ENCODE measurements at regions not wholly inside any gene's neighbourhood (a gene's known extent, or its start where the extent isn't known, plus 50 kb on each side); places are given as distances from the start of the nearest gene placed in this dataset.

- no peak for DNase-seq
- Mint-ChIP-seq H3K4me3 (no peak overlapping the region), H3K27me3 (no peaks in the 10 kb centered on the region), H3K27ac (no peak overlapping the region), H3K36me3 (no peaks in the 10 kb centered on the region), H3K4me1 (no peaks in the 10 kb centered on the region), H3K9me3 (peaks cover 7 to 10% of the 10 kb centered on the region in 2 donors)
- ATAC-seq (replicated peaks), result no peak
These were observed 2832.9 kb upstream of the PCDH20 start for GRCh38 chr13:64248371-64249065.

- no peak overlapping the region for H3K27ac Mint-ChIP-seq
- H3K36me3 Mint-ChIP-seq, result no peaks in the 10 kb centered on the region
- peaks cover 2 to 3% of the 10 kb centered on the region in 2 donors for H3K9me3 Mint-ChIP-seq
- H3K4me1 Mint-ChIP-seq, result no peaks in the 10 kb centered on the region
- H3K4me3 Mint-ChIP-seq, result no peak overlapping the region
- no peak for ATAC-seq (replicated peaks)
- H3K27me3 Mint-ChIP-seq, result no peaks in the 10 kb centered on the region
- no peak for DNase-seq
These were observed 2823.7 kb upstream of the PCDH20 start for GRCh38 chr13:64239372-64239771.

- ATAC-seq (replicated peaks), result no peak
- Mint-ChIP-seq H3K4me3 (no peak overlapping the region), H3K4me1 (no peaks in the 10 kb centered on the region), H3K27me3 (no peaks in the 10 kb centered on the region), H3K9me3 (peaks cover 0 to 3% of the 10 kb centered on the region in 2 donors), H3K27ac (no peak overlapping the region), H3K36me3 (no peaks in the 10 kb centered on the region)
- DNase-seq, result no peak
These were observed 2818.6 kb upstream of the PCDH20 start for GRCh38 chr13:64234255-64234654.

GRCh38 chr13:64223016-64223415, 2807.4 kb upstream of the PCDH20 start:
- Mint-ChIP-seq H3K4me1 (no peaks in the 10 kb centered on the region), H3K9me3 (peaks cover 3 to 8% of the 10 kb centered on the region in 2 donors), H3K27me3 (no peaks in the 10 kb centered on the region), H3K27ac (no peak overlapping the region), H3K36me3 (no peaks in the 10 kb centered on the region), H3K4me3 (no peak overlapping the region)
- ATAC-seq (replicated peaks), result no peak
- DNase-seq, result no peak

GRCh38 chr13:64206430-64207225, 2791.0 kb upstream of the PCDH20 start:
- no peaks in the 10 kb centered on the region for H3K4me1 Mint-ChIP-seq
- H3K4me3 Mint-ChIP-seq, result no peak overlapping the region
- ATAC-seq (replicated peaks) (peak in 1 of 2 donors; percentile 16), DNase-seq (no peak)
- H3K27me3 Mint-ChIP-seq, result no peaks in the 10 kb centered on the region
- H3K36me3 Mint-ChIP-seq, result no peaks in the 10 kb centered on the region
- H3K27ac Mint-ChIP-seq, result no peak overlapping the region
- H3K9me3 Mint-ChIP-seq, result peaks cover 5 to 6% of the 10 kb centered on the region in 2 donors

GRCh38 chr13:64202517-64202916, 2786.9 kb upstream of the PCDH20 start:
- ATAC-seq (replicated peaks), result no peak
- peaks cover 0 to 3% of the 10 kb centered on the region in 2 donors for H3K9me3 Mint-ChIP-seq
- no peaks in the 10 kb centered on the region for H3K4me1 Mint-ChIP-seq
- H3K27me3 Mint-ChIP-seq, result no peaks in the 10 kb centered on the region
- no peaks in the 10 kb centered on the region for H3K36me3 Mint-ChIP-seq
- H3K4me3 Mint-ChIP-seq, result no peak overlapping the region
- DNase-seq, result no peak
- no peak overlapping the region for H3K27ac Mint-ChIP-seq

GRCh38 chr13:64197232-64197631, 2781.6 kb upstream of the PCDH20 start:
- Mint-ChIP-seq H3K4me1 (no peaks in the 10 kb centered on the region), H3K27ac (no peak overlapping the region), H3K36me3 (no peaks in the 10 kb centered on the region), H3K27me3 (no peaks in the 10 kb centered on the region), H3K9me3 (peaks cover 0 to 1% of the 10 kb centered on the region in 2 donors), H3K4me3 (no peak overlapping the region)
- ATAC-seq (replicated peaks), result no peak
- DNase-seq, result no peak

GRCh38 chr13:64186503-64187250, 2771.0 kb upstream of the PCDH20 start:
- H3K36me3 Mint-ChIP-seq, result no peaks in the 10 kb centered on the region
- DNase-seq, result no peak
- H3K4me1 Mint-ChIP-seq, result no peaks in the 10 kb centered on the region
- no peak overlapping the region for H3K4me3 Mint-ChIP-seq
- no peak overlapping the region for H3K27ac Mint-ChIP-seq
- no peak for ATAC-seq (replicated peaks)
- H3K27me3 Mint-ChIP-seq, result no peaks in the 10 kb centered on the region
- peaks cover 3 to 4% of the 10 kb centered on the region in 2 donors for H3K9me3 Mint-ChIP-seq

- no peaks in the 10 kb centered on the region for H3K36me3 Mint-ChIP-seq
- no peak overlapping the region for H3K27ac Mint-ChIP-seq
- no peaks in the 10 kb centered on the region for H3K27me3 Mint-ChIP-seq
- no peak overlapping the region for H3K4me3 Mint-ChIP-seq
- ATAC-seq (replicated peaks) (no peak), DNase-seq (no peak)
- H3K9me3 Mint-ChIP-seq, result peaks cover 3 to 4% of the 10 kb centered on the region in 2 donors
- no peaks in the 10 kb centered on the region for H3K4me1 Mint-ChIP-seq
These were observed 2770.4 kb upstream of the PCDH20 start for GRCh38 chr13:64186071-64186470.

- no peak overlapping the region for H3K4me3 Mint-ChIP-seq
- H3K27me3 Mint-ChIP-seq, result no peaks in the 10 kb centered on the region
- ATAC-seq (replicated peaks) (no peak), DNase-seq (no peak)
- H3K36me3 Mint-ChIP-seq, result no peaks in the 10 kb centered on the region
- H3K4me1 Mint-ChIP-seq, result no peaks in the 10 kb centered on the region
- peaks cover 5 to 7% of the 10 kb centered on the region in 2 donors for H3K9me3 Mint-ChIP-seq
- no peak overlapping the region for H3K27ac Mint-ChIP-seq
These were observed 2765.1 kb upstream of the PCDH20 start for GRCh38 chr13:64180756-64181155.

- Mint-ChIP-seq H3K27ac (no peak overlapping the region), H3K9me3 (peaks cover 2 to 4% of the 10 kb centered on the region in 2 donors), H3K36me3 (no peaks in the 10 kb centered on the region), H3K4me1 (no peaks in the 10 kb centered on the region), H3K27me3 (no peaks in the 10 kb centered on the region), H3K4me3 (no peak overlapping the region)
- no peak for DNase-seq
- ATAC-seq (replicated peaks), result no peak
These were observed 2750.2 kb upstream of the PCDH20 start for GRCh38 chr13:64165826-64166225.

- Mint-ChIP-seq H3K4me3 (no peak overlapping the region), H3K27ac (no peak overlapping the region), H3K4me1 (no peaks in the 10 kb centered on the region), H3K36me3 (no peaks in the 10 kb centered on the region), H3K27me3 (no peaks in the 10 kb centered on the region), H3K9me3 (peaks cover 2 to 4% of the 10 kb centered on the region in 2 donors)
- ATAC-seq (replicated peaks) (no peak), DNase-seq (no peak)
These were observed 2748.8 kb upstream of the PCDH20 start for GRCh38 chr13:64164435-64164834.

- ATAC-seq (replicated peaks), result no peak
- Mint-ChIP-seq H3K9me3 (peaks cover 4% of the 10 kb centered on the region in 2 donors), H3K27ac (no peak overlapping the region)
These were observed 2744.8 kb upstream of the PCDH20 start for GRCh38 chr13:64160479-64160878.

GRCh38 chr13:64158908-64159307, 2743.3 kb upstream of the PCDH20 start:
- Mint-ChIP-seq H3K27me3 (no peaks in the 10 kb centered on the region), H3K27ac (no peak overlapping the region), H3K4me3 (no peak overlapping the region), H3K9me3 (peaks cover under 1 to 2% of the 10 kb centered on the region in 2 donors), H3K36me3 (no peaks in the 10 kb centered on the region), H3K4me1 (no peaks in the 10 kb centered on the region)
- no peak for DNase-seq
- ATAC-seq (replicated peaks), result no peak

More at GRCh38 chr13:64160479-64160878, 2744.8 kb upstream of the PCDH20 start:
- H3K4me1 Mint-ChIP-seq, result no peaks in the 10 kb centered on the region
- H3K4me3 Mint-ChIP-seq, result no peak overlapping the region
- H3K27me3 Mint-ChIP-seq, result no peaks in the 10 kb centered on the region
- no peak for DNase-seq
- no peaks in the 10 kb centered on the region for H3K36me3 Mint-ChIP-seq
